HL-60 (cell line): ENCODE measurements at regions not wholly inside any gene's neighbourhood (a gene's known extent, or its start where the extent isn't known, plus 50 kb on each side); places are given as distances from the start of the nearest gene placed in this dataset.

Experiments used
- CTCF ChIP-seq: IDR thresholded peaks from one replicate; pipeline ENCODE4 v1.5.1; 2011; ENCODE audit warnings: low read length, control low read depth, inconsistent platforms; ENCODE audit not compliant: insufficient read depth
- GABPA ChIP-seq: IDR thresholded peaks from 2 replicates; pipeline ENCODE4 v1.6.1; 2012; ENCODE audit warnings: low read depth
- POLR2AphosphoS5 ChIP-seq: IDR thresholded peaks from 2 replicates; pipeline ENCODE4 v1.6.1; 2012; ENCODE audit warnings: low read depth
- REST ChIP-seq: IDR thresholded peaks from 2 replicates; pipeline ENCODE4 v1.6.1; 2012; ENCODE audit warnings: low read depth; ENCODE audit not compliant: insufficient replicate concordance
- SPI1 ChIP-seq: IDR thresholded peaks from 2 replicates; pipeline ENCODE4 v1.6.1; 2012; ENCODE audit warnings: low read depth, mild to moderate bottlenecking, borderline replicate concordance

GRCh38 chr6:141953072-141953471 lies 179.7 kb upstream of the GJE1 start:
- TF ChIP-seq CTCF: no peak
- no peak for TF ChIP-seq POLR2AphosphoS5
- TF ChIP-seq REST: no peak
- TF ChIP-seq GABPA: no peak
- TF ChIP-seq SPI1: no peak
